ENCODE measurements at regions not wholly inside any gene's neighbourhood (a gene's known extent, or its start where the extent isn't known, plus 50 kb on each side); places are given as distances from the start of the nearest gene placed in this dataset.
A peak's percentile ranks its signal among the peaks of the same experiment; 100 is the strongest.

DNA sequence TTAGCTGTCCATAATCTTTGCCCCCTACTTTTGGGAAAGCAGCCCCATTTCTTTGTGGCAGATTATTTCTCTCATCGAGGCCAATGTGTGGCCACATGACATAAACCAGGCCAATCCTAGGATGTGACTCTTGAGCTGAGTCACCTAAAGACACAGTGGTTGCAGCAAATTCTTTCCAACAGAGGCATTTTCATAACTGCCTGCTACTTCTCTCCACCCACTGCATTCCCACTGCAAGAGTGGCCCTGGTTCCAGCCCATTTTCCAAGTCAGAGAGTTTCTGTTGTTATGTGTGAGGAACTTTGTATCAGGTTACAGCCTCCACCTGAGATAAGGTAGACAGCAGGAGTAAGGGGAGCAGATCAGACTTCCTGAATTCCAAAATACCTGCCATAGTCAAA lies 195.2 kb downstream of the RGS9 start:
- no peaks in the 10 kb centered on the region for H3K4me1 ChIP-seq (ENCODE audit: control insufficient read depth, insufficient read depth, low read length)
- 69% methylated on average over 1 of the region's 1 CpG for WGBS (ENCODE audit: insufficient coverage)

DNA sequence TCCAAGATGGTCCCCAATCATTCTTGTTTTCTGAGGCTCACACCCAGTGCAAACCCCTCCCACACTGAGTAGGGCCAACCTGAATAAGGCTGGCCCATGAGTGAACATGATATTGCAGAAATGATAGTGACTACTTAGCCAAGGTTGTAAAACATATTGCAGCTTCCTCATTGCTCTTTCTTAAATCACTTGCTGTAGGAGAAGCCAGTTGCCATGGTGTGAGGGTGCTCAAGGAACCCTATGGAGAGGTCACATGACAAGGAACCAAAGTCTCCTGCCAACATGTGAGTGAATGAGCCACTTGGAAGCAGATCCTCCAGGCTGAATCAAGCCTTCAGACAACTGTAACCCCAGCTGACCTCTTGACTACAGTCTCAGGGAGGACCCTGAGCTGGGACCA lies 191.4 kb downstream of the RGS9 start:
- DNase-seq (ENCODE audit: low read depth in 4 of 6, low spot score in 6 of 6): no peak
- no peak overlapping the region for H3K27ac ChIP-seq (ENCODE audit: low read depth, low read length)
- H3K4me1 ChIP-seq (ENCODE audit: control insufficient read depth, insufficient read depth, low read length): no peaks in the 10 kb centered on the region
- H3K36me3 ChIP-seq (ENCODE audit: control insufficient read depth, insufficient read depth, low read length): no peaks in the 10 kb centered on the region
- no peaks in the 10 kb centered on the region for H3K9me3 ChIP-seq (ENCODE audit: control insufficient read depth, insufficient read depth, low read length)
- no peaks in the 10 kb centered on the region for H3K27me3 ChIP-seq (ENCODE audit: control insufficient read depth, insufficient read depth, low read length)
- no peak overlapping the region for H3K4me3 ChIP-seq (ENCODE audit: low read depth, low read length)

More for the DNA sequence above, 195.2 kb downstream of the RGS9 start:
- no peaks in the 10 kb centered on the region for H3K9me3 ChIP-seq (ENCODE audit: control insufficient read depth, insufficient read depth, low read length)
- no peak overlapping the region for H3K27ac ChIP-seq (ENCODE audit: low read depth, low read length)
- no peaks in the 10 kb centered on the region for H3K27me3 ChIP-seq (ENCODE audit: control insufficient read depth, insufficient read depth, low read length)
- H3K4me3 ChIP-seq (ENCODE audit: low read depth, low read length): no peak overlapping the region
- no peaks in the 10 kb centered on the region for H3K36me3 ChIP-seq (ENCODE audit: control insufficient read depth, insufficient read depth, low read length)
- DNase-seq (ENCODE audit: low read depth in 4 of 6, low spot score in 6 of 6): no peak

DNA sequence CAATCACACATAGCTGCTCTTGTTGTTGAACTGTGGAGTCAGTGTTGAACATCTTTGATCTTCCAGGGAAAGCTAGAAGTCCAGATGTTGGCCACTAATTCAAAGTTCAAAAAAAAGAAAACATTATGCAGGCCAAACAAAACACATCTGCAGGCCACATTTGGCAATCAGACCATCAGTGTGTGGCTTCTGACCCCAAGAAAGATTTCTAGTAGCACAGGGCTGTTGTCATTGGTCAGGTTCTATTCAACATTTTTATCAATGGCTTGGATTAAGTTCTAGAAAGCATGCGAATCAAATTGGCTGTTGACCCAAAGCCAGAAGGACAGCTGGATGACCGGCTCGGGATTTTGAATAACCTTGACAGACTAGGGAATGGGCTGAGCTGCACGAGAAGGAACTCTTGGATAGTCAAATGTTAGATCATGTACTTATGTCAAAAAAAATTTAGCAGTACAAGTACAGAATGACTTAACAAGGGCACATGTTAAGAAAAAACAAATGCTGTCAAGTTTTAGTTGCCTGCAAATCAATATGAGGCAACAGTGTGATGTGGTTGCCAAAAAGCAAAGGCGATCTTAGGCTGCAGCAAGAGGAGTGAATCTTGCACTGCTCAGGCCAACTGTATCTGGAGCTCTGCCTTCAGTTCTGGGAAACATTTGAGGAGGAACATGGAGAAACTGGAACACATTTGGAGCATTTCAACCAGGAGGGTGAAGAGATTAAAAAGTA lies 187.6 kb downstream of the RGS9 start:
- no peak overlapping the region for H3K27ac ChIP-seq (ENCODE audit: low read depth, low read length)
- no peaks in the 10 kb centered on the region for H3K36me3 ChIP-seq (ENCODE audit: control insufficient read depth, insufficient read depth, low read length)
- H3K9me3 ChIP-seq (ENCODE audit: control insufficient read depth, insufficient read depth, low read length): no peaks in the 10 kb centered on the region
- H3K4me1 ChIP-seq (ENCODE audit: control insufficient read depth, insufficient read depth, low read length): no peaks in the 10 kb centered on the region
- 49% methylated on average over 2 of the region's 5 CpGs for WGBS (ENCODE audit: insufficient coverage)
- no peaks in the 10 kb centered on the region for H3K27me3 ChIP-seq (ENCODE audit: control insufficient read depth, insufficient read depth, low read length)
- H3K4me3 ChIP-seq (ENCODE audit: low read depth, low read length): no peak overlapping the region
- DNase-seq (ENCODE audit: low read depth in 4 of 6, low spot score in 6 of 6): peak in 1 of 6 donors; percentile 42

DNA sequence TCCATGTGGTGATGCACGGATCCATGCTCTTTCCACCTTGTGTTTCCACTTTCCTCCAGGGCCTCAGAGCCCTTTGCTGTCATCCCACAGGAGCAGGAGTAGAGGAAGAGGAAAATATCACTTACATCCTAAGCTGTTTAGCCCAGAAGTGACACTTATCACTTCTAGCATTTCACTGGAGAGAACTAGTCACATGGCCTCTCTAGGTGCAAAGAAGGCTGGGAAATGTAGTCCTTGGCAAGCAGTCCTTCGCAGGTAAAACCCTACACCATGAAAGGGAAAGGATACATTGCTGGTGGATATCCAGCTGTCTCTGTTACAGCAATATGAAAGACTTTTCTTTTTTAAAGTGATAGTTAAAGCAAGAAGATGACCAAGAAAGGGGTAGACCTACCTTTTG lies 185.9 kb downstream of the RGS9 start:
- Histone ChIP-seq H3K4me3 (ENCODE audit: low read depth, low read length) (no peak overlapping the region), H3K4me1 (ENCODE audit: control insufficient read depth, insufficient read depth, low read length) (no peaks in the 10 kb centered on the region), H3K27ac (ENCODE audit: low read depth, low read length) (no peak overlapping the region), H3K36me3 (ENCODE audit: control insufficient read depth, insufficient read depth, low read length) (no peaks in the 10 kb centered on the region), H3K27me3 (ENCODE audit: control insufficient read depth, insufficient read depth, low read length) (no peaks in the 10 kb centered on the region), H3K9me3 (ENCODE audit: control insufficient read depth, insufficient read depth, low read length) (no peaks in the 10 kb centered on the region)
- WGBS (ENCODE audit: insufficient coverage): no CpG with 5 or more reads among the region's 2 CpGs
- no peak for DNase-seq (ENCODE audit: low read depth in 4 of 6, low spot score in 6 of 6)

DNA sequence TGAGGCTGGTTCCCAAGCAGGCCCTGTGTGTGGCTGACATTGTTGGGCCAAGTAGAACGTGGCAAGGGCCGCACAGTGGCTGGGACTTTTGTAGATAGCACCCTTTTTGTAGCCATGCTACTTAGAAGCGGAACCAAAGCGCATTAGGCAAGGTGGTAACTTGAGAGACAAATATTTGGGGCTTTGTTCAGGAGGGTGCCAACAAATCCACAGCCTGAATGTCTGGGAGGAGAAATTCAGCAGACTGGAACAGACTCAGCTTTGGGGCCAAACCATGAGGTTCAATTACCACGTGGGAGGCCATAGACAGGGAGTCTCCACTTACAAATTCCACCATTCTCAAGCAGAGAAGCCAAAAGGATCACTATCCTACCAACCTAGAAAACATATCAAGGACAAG lies 183.7 kb downstream of the RGS9 start:
- no peak for DNase-seq (ENCODE audit: low read depth in 4 of 6, low spot score in 6 of 6)
- 82% methylated on average over 5 of the region's 5 CpGs for WGBS (ENCODE audit: insufficient coverage)
- H3K27ac ChIP-seq (ENCODE audit: low read depth, low read length): no peak overlapping the region
- no peaks in the 10 kb centered on the region for H3K36me3 ChIP-seq (ENCODE audit: control insufficient read depth, insufficient read depth, low read length)
- no peaks in the 10 kb centered on the region for H3K27me3 ChIP-seq (ENCODE audit: control insufficient read depth, insufficient read depth, low read length)
- no peaks in the 10 kb centered on the region for H3K9me3 ChIP-seq (ENCODE audit: control insufficient read depth, insufficient read depth, low read length)
- H3K4me3 ChIP-seq (ENCODE audit: low read depth, low read length): no peak overlapping the region
- no peaks in the 10 kb centered on the region for H3K4me1 ChIP-seq (ENCODE audit: control insufficient read depth, insufficient read depth, low read length)

DNA sequence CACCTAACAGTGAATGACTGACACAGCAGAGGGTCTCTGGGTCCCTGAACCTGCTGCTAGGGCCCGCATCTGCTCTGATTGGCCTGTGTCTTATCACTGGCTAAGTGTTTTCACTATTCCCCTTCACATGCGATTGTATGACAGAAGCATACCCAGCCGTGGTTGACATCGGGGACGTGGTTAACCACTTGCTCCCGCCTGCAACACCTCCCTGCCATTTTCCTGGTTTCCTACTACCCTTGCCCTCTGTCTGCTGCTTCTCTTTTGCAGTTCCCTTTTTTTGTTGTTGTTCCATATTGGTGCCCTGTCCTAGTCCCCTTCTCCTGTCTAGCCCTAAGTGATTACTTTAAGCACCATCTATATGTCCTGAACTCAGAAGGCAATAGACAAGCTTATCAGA lies 177.0 kb downstream of the RGS9 start:
- no peak for DNase-seq (ENCODE audit: low read depth in 4 of 6, low spot score in 6 of 6)
- WGBS (ENCODE audit: insufficient coverage): 90% methylated on average over 6 of the region's 6 CpGs
- no peak overlapping the region for H3K27ac ChIP-seq (ENCODE audit: low read depth, low read length)
- H3K36me3 ChIP-seq (ENCODE audit: control insufficient read depth, insufficient read depth, low read length): no peaks in the 10 kb centered on the region
- H3K4me3 ChIP-seq (ENCODE audit: low read depth, low read length): no peak overlapping the region
- no peaks in the 10 kb centered on the region for H3K9me3 ChIP-seq (ENCODE audit: control insufficient read depth, insufficient read depth, low read length)
- no peaks in the 10 kb centered on the region for H3K4me1 ChIP-seq (ENCODE audit: control insufficient read depth, insufficient read depth, low read length)
- no peaks in the 10 kb centered on the region for H3K27me3 ChIP-seq (ENCODE audit: control insufficient read depth, insufficient read depth, low read length)

DNA sequence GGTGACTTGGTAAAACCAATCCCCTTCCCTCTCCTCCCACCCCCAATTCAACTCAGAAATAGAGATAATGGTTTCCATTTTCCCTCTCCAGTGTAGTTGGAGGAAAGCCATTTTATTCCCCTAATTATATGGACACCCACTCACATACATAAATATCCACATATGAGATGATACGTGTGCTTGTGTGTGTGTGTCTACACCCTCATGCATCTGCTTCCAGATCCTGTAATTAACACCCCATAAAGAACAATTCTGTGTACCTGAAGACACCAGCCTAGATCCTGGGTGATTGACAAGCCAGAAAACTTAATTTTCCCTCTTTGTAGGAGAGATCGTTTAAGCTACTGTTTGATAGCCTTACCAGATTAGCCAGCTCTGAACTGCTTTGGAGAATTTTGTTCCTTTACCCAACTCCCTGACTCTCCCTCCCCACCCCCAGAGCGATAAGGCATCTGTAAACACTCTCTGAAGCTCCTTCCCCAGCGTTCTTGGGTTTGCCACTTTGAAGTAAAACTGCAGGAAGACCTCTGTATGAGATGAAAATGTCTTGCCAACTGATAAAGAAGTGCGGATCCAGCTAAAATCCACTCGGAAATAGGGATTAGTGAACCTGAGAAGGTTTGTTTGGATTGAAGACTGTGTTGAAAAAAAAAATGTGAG lies 175.7 kb downstream of the RGS9 start:
- Histone ChIP-seq H3K27ac (ENCODE audit: low read depth, low read length) (no peak overlapping the region), H3K36me3 (ENCODE audit: control insufficient read depth, insufficient read depth, low read length) (no peaks in the 10 kb centered on the region), H3K4me1 (ENCODE audit: control insufficient read depth, insufficient read depth, low read length) (no peaks in the 10 kb centered on the region), H3K27me3 (ENCODE audit: control insufficient read depth, insufficient read depth, low read length) (no peaks in the 10 kb centered on the region), H3K9me3 (ENCODE audit: control insufficient read depth, insufficient read depth, low read length) (no peaks in the 10 kb centered on the region), H3K4me3 (ENCODE audit: low read depth, low read length) (no peak overlapping the region)
- DNase-seq (ENCODE audit: low read depth in 4 of 6, low spot score in 6 of 6): no peak
- 58% methylated on average over 2 of the region's 6 CpGs for WGBS (ENCODE audit: insufficient coverage)

DNA sequence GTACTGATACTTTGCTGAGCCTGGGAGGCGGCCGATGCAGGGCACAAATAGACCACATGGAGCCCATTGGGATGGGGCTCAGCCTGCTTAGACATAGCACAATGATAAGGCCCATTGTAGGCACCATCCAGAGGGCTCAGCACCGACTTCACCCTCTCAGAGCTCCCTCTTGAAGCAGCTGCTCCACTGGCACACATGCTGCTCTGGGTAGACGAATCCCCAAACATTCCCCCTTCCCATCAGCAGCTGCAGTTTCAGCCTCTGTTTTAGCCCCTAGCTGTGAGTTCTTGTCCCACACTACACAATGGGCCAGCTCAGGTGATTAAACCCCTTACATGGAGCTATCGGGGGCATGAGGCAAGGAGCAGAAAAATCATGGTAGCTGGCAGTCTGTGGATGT lies 174.1 kb downstream of the RGS9 start:
- Histone ChIP-seq H3K9me3 (ENCODE audit: control insufficient read depth, insufficient read depth, low read length) (no peaks in the 10 kb centered on the region), H3K27ac (ENCODE audit: low read depth, low read length) (no peak overlapping the region), H3K4me1 (ENCODE audit: control insufficient read depth, insufficient read depth, low read length) (no peaks in the 10 kb centered on the region), H3K4me3 (ENCODE audit: low read depth, low read length) (no peak overlapping the region), H3K27me3 (ENCODE audit: control insufficient read depth, insufficient read depth, low read length) (no peaks in the 10 kb centered on the region), H3K36me3 (ENCODE audit: control insufficient read depth, insufficient read depth, low read length) (no peaks in the 10 kb centered on the region)
- DNase-seq (ENCODE audit: low read depth in 4 of 6, low spot score in 6 of 6): no peak
- WGBS (ENCODE audit: insufficient coverage): 85% methylated on average over 5 of the region's 5 CpGs

DNA sequence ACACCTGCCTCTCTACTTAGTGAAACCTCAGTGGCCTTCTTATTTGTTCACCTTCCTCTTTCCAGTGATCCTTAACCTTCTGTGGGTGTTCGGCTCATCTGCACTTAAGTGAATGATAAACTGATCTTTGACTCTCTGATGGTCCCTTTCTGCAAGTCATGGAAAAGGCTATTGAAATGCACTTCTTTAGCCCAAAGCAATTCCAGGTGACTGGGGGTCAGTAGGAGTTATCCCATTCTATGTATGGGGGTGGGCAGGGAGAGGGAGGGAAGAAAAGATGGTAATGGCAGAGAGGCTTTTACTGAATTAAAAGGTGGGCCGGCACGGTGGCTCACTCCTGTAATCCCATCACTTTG lies 170.8 kb downstream of the RGS9 start:
- no peak overlapping the region for H3K27ac ChIP-seq (ENCODE audit: low read depth, low read length)
- no peak overlapping the region for H3K4me3 ChIP-seq (ENCODE audit: low read depth, low read length)
- peaks cover 4% of the 10 kb centered on the region for H3K9me3 ChIP-seq (ENCODE audit: control insufficient read depth, insufficient read depth, low read length)
- H3K27me3 ChIP-seq (ENCODE audit: control insufficient read depth, insufficient read depth, low read length): no peaks in the 10 kb centered on the region
- WGBS (ENCODE audit: insufficient coverage): 100% methylated on average over 1 of the region's 3 CpGs
- DNase-seq (ENCODE audit: low read depth in 4 of 6, low spot score in 6 of 6): no peak
- no peaks in the 10 kb centered on the region for H3K36me3 ChIP-seq (ENCODE audit: control insufficient read depth, insufficient read depth, low read length)
- no peaks in the 10 kb centered on the region for H3K4me1 ChIP-seq (ENCODE audit: control insufficient read depth, insufficient read depth, low read length)

Measured in spinal cord (tissue), 9 donors.